ENCODE measurements at regions not wholly inside any gene's neighbourhood (a gene's known extent, or its start where the extent isn't known, plus 50 kb on each side); places are given as distances from the start of the nearest gene placed in this dataset.
"Not testable (repeated sequence)": the region's sequence is repeated elsewhere in the genome, so short reads cannot be mapped to it uniquely, and the experiment has no call there.

DNA sequence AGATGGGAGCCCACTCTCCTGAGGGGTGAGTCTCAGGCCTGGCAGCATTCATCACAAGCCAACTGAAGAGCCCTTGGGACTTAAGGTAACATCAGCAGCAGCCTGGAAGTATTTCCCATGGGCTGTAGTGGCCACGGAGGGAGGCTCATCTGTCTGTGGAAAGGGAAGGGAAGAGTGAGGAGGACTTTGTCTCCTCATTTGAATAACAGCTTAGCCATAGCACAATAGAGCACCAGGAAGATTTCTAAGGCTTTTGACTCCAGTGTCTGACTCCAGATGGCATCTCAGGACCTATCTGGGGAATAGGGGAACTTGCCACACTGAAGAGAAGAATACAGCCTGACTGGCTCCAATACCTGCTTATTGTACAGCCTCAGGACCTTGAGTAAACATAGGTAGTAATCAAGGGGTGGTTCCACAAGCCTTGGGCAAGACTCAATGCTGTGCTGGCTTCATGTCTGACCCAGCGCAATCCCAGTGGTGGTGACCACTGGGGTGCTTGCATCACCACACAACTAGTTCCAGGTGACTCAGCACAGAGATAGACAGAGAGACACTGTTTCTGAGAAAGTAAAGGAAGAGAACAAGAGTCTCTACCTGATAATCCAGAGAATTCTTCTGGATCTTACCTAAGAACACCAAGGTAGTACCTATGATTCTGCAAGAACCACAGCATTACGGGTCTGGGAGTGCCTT is 510.5 kb upstream of the CCDC179 start:
- DNase-seq = no peak

DNA sequence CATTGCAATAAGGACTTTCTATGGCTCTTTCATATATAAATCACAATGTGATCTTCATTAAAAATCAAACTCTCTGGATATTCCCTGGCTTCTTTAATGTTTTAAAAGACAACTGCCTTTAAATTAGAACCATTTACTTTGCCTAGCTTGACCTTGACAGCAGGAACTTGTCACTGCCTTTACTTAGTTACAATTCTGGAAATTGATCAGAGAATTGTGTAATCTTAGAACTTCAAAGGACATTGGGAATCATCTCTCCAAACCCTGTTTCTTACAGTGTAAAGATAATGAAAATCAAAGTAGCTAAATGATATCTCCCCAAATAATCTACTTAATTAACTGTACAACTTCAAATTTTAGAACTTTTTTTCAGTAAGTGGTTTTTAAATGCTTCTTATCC is 517.6 kb upstream of the CCDC179 start:
- no peak for DNase-seq

DNA sequence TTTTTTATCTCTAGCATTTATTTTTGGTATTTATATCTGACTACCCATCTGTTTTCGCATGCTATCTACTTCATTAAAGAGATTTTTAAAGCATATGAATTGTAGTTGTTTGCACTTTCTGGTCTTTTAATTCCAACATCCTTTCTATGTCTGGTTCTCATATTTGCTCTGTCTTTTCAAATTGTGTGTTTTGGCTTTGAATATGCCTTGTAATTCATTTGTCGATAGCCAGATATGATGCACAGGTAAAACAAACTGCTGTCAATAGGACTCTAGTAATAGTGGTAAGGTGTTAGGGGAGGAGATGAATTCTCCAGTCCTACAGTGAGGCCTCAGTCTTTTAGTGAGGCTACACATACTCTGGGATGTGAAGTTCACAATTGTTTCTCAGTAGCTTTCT is 530.8 kb upstream of the CCDC179 start:
- no peak for DNase-seq

DNA sequence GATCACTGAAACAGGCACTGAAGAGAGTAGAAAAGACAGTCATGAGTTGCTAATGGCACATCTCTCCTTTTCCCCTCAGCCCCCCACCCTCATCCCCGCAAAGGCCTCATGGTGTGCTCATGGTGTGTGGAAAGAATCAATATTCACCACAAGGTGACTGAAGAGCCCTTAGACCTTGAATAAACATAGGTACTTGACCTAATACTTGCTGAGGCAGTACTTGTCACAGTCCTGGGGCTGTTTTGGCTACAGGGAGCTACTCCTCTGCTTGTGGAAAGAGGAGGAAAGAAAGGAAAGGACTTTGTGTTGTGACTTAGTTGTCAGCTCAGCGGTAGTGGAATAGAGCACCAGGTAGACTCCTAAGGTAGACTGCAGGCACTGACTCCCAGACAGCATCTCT is 537.8 kb upstream of the CCDC179 start:
- DNase-seq = no peak

DNA sequence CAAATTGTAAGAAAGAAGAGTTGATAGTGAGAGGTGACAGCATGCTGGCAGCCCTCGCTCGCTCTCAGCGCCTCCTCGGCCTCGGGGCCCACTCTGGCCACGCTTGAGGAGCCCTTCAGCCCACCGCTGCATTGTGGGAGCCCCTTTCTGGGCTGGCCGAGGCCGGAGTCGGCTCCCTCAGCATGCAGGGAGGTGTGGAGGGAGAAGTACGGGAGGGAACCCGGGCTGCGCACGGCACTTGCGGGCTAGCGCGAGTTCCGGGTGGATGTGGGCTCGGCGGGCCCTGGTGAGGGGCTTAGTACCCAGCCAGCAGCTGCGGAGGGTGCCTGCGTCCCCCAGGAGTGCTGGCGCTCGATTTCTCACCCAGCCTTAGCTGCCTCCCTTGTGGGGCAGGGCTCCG is 539.7 kb upstream of the CCDC179 start:
- DNase-seq = no peak

DNA sequence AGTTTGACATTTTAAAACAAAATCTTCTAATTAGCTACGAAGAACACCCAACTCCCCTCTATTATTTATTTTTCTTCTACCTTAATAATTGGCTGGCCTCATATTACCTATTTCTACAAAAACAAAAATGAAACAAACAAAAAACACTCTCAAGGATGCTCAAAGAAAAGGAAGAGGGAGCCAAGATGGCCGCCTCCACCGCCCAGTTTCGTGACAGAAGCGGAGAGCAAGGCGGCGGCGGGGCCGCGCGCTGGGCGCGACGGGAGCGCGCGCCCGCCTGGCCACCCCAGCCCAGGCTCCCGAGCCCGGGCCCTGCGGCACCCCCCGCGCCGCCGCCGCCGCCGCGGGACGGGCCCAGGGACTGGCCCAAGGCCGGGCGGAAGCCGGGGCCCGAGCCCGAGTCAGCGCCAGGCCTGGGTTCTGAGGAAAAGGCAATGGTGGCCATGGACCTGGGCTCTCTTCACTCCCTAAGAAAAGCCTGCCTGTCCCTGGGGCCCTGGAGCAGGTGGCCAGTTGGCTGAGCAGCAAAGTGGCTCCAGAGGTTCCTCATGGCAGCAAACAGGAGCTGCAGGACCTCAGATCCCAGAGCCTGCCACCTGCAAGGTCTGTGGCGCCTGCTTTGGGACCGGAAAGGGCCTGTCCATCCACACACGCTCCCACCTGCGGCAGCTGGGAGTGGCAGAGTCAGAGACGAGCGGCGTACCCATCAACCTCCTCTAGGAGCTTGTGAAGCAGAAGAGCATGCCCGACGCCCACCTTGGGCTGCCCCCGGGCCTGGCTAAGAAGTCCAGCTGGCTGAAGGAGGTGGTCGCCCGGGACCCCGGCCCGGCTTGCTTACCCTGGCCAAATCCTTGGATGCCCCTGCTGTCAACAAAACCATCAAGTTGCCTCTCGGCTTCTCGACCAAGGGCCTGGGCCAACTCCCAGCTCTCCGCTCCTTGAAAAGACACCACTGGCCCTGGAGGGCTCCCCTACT is 543.2 kb upstream of the CCDC179 start:
- no peak for DNase-seq

DNA sequence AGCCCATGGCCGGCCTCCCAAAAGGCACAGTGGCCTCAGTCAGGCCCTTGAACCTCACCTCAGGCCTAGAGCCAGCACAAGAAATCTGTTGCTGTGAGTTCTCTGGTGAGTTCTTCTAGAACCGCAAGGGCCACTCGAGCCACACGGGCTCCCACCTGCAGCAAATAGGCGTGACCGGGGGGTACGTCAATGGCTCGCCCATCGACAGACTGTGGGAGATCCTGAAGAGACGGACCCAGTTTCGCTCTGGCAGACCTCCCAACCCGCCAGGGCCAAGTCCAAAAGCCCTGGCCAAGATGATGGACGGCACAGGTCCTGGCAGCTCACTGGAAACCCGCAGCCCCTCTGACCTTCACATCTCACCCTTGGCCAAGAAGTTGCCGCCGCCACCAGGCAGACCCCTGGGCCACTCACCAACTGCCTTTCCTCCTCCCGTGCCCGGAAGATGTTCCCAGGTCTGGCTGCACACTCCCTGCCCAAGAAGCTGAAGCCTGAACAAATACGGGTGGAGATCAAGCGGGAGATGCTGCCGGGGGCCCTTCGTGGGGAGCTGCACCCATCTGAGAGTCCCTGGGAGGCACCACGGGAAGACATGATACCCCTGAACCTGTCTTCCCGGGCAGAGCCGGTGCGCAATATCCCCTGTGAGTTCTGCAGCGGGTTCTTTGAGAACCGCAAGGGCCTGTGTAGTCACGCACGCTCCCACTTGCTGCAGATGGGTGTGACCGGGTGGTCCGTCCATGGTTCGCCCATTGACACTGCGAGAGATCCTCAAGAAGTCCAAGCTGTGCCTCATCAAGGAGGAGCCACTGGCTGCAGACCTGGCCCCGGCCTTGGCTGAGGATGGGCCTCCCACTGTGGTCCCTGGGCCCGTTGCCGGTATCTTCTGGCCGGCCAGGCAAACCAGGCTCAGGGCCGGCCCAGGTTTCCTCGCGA is 544.2 kb upstream of the CCDC179 start:
- no peak for DNase-seq

DNA sequence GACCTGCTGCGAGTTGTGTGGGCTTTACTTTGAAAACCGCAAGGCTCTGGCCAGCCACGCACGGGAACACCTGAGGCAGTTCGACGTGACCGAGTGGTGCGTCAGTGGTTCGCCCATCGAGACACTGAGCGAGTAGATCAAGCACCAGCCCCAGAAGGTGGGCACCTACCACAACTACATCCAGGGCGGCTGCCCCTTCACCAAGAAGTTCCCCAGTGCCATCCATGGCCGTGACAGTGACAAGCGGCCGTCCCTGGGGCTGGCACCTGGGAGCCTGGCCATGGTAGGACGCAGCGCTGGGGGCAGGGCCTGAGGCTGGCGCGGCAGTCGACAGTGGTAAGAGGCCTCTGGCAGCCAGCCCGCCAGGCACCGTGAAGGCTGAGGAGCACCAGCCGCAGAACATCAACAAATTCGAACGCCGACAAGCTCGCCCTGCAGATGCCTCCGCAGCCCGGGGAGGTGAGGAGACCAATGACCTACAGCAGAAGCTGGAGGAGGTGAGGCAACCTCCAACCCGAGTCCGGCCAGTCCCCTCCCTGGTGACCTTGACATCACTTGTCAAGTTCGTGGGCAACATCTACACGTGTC is 545.2 kb upstream of the CCDC179 start:
- DNase-seq = no peak

DNA sequence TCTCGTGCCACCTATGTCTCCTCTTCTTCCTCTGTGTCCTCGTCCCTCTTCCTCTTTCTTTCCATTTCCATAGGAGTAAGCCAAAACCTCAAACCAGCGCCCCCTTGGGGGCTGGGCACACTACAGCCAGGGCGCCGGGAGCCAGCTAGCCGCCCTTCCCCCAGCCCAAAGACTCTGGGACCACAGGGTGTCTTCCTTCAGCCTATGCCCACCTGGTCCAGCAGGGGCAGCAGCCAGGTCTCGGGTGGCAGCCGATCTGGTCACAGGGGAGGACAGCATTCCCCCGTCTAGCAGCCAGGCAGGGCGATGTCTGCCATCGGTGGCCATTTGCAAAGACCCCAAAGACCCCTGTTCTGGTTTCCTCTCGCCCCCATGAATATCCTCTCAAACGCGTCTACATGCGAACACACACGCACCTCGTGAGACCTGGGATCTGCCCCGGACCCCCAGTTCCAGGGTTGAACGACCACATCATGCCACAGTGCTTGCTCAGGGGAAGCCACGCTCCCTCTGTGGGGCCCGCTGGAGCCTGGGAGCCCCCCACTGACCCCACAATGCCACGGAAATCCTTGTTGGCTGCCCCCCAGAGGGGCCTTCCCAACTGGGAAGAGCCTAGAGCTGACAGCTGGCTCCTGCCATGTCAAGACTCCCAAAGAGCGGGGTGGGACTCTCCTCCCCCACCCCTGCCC is 546.0 kb upstream of the CCDC179 start:
- no peak for DNase-seq

DNA sequence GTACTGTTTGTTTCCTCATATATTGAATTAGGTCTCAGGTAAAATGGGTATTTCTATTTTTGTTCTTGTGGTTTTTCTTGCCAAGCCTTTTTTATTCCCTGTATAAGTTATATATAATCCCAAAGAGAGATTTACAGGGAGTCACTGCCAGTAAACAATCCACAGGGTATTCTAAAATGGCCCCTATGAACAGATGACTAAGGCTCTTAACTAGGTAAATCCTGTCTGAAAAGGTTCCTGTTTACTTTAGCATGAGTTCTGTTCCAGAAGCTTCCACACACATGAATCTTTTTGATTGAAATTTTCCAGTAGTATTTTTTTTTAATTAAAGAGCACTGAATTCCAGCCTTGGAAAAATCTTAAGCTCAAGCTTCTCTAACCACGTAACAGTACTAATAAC is 552.8 kb upstream of the CCDC179 start:
- no peak for DNase-seq

DNA sequence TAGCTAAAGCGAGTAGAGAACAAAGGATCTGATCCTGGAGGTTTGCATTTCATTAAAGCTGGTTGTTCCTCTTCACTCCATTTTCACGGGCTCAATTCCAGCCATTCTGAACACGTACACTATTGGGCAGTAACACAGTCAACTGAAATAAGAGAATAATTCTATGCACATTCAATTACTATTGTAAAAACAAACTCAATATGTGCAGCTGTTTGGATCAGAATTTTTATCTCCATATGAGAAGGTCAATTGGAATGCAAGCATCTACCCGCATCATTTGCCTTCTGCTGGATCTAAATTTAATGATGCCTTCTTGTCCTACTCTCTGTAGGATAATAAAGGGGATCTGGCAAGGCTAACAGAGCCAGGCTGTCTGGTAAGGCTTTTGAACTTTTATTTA is 562.8 kb upstream of the CCDC179 start:
- no peak for DNase-seq

DNA sequence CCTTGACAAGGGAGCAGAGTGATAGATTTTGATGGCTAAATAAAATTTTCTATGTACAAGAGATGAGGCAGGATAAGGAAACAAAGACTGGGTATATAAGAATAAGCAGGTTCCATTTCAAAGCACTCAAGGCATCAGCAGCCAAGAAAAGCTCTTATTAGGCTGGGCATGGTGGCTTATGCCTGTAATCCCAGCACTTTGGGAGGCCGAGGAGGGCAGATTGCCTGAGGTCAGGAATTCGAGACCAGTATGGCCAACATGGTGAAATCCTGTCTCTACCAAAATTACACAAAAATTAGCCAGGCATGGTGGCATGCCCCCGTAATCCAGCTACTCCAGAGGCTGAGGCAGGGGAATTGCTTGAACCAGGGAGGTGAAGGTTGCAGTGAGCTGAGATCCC is 563.4 kb upstream of the CCDC179 start:
- no peak for DNase-seq

DNA sequence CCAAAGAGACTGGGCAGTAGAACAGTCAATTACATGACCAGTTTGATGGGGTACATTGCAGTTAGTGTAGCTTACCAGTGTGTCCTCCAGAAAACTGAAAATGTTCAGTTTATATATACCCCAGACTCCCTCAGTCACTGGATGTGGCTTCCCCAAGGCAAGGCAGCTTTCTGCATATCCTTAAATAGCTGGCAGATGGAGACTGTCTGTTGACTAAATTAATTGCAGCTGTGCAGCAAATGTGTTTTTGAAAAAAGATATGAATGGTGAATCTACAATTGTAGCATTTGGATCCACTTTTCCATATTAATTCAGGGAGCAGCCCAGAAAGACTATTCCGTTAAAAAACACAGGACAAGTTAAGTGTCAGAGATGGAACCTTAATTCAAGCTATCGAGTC is 565.1 kb upstream of the CCDC179 start:
- DNase-seq = no peak

DNA sequence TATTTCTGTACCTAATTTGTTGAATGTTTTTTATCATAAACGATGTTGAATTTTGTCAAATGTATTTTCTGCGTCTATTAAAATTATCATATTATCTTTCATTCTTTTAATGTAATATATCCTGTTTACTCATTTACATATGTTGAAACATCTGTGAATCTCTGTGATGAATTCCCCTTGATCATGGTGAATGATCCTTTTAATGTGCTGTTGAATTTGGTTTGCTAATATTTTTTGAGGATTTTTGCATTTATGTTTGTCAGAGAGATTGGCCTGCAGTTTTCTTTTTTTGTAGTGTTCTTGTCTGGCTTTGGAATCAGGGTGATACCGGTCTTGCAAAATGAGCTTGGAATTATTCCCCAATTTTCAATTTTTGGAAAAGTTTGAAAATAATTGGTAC is 569.3 kb upstream of the CCDC179 start:
- no peak for DNase-seq

DNA sequence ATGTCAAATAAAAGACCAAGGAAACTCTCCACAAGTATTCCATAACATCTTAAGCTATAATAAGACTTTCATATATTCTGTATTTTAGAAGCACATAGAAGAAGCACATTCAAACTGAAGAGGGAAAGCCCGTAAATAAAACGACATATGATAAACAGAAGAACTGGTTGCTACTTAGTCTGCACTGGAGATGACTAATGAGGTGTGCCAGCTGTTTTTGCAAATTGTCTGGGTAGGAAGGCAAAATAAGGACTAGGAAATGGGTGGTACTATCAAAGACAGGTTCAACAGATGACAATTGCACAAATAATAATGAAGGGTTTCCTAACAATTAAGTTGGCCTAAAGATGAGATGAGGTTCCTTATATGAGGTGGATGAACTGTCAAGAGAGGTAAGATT is 593.2 kb upstream of the CCDC179 start:
- no peak for DNase-seq

DNA sequence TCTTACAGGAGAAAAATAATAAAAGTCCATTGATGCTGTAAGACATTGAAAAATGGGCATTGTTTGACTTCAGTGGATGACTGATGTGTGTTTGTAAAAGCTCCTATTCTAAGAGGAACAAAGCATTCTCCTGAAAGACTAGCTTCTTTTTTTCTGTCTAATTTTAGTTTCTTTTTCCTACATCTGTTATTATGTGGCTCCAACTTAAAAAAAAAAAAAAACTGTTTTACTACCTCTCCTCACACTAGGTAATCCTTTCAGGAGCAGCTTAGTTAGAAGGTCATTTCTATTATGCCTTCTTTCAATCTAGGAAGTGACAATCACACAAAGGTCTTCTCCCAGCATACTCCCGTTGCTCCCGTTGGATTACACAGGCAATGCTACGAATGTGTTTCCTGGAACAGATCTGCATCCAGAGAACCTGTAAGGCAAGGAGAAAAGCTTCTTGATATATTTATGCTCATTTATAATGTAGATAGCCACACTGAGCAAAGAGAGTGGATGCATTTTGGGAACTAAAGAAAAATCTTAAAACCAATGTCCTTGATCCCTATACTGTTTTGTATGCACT is 595.1 kb upstream of the CCDC179 start:
- DNase-seq = no peak

DNA sequence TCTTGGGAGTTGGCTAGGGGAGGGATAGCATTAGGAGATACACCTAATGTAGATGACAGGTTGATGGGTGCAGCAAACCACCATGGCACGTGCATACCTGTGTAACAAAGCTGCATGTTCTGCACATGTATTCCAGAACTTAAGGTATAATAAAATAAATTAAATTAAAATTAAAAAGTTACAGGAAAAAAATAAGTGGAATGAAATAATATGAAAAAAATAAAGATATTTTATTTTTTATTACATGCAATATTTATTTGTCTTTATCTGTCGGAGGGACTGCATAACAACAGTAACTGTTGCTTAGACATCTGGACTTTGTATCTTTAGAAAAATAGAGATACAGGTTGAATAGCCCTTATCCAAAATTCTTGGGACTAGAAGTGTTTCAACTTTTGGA is 597.4 kb upstream of the CCDC179 start:
- no peak for DNase-seq

DNA sequence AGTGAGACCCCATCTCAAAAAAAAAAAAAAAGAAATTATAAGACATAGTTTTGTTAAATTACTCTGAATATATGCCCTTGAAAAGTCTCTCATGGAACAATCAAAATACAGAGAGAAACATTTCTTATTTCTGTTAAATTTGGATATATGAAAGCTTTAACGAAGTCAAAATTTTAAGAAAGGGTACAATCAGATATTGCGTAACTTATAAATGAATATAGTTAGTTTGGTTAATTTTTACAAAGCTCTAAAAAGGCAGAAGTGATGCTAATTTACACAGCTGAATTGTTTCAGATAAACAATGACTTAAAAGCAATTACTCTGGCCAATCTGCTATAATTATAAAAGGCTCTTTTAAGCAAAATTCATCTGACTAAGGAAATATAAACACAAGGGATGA is 611.6 kb upstream of the CCDC179 start:
- no peak for DNase-seq

DNA sequence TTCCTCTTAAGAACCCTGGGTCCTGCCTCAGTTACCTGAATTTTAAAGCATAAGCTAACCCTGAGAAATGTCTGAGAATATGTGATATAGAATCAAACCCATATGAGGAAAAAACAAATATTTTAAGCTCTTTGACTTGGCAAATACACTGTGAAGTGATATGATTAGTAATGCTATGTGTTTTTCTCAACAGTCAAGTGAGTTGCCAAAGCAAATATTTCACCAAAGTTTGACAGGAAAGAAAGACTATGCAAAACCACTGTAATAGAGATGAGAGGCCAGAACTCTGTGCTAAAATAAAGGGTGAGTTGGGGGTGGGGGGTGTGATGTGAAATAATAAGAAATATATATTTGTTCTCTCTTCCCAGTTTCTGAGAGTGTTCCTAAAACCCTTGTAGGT is 613.5 kb upstream of the CCDC179 start:
- no peak for DNase-seq

DNA sequence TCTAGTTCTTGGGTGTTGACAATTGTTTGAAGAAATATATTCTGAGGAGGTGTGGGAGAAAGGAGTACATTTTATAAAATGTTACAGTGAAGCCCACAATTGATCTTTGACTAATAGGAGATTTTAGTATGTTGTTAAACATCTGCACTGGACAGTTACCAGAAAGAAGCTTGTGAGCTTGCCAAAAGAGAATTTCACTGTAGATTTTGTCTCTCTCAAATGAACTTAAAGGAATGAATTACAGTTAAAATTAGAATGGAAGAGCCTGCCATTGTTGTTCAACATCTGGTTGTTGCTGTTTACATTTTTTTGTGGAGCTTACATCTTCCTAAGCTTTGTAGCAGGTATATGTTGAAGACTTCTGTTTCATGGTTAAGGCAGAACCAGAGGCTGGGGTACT is 620.5 kb upstream of the CCDC179 start:
- no peak for DNase-seq

DNA sequence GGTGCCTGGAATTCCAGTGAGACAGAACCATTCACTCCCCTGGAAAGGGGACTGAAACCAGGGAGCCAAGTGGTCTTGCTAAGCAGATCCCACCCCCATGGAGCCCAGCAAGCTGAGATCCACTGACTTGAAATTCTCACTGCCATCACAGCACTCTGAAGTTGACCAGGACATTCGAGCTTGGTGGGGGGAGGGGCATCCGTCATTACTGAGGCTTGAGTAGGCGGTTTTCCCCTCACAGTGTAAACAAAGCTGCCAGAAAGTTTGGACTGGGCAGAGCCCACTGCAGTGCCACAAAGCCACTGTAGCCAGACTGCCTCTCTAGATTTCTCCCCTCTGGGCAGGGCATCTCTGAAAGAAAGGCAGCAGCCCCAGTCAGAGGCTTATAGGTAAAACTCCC is 623.9 kb upstream of the CCDC179 start:
- not testable (repeated sequence) for DNase-seq

DNA sequence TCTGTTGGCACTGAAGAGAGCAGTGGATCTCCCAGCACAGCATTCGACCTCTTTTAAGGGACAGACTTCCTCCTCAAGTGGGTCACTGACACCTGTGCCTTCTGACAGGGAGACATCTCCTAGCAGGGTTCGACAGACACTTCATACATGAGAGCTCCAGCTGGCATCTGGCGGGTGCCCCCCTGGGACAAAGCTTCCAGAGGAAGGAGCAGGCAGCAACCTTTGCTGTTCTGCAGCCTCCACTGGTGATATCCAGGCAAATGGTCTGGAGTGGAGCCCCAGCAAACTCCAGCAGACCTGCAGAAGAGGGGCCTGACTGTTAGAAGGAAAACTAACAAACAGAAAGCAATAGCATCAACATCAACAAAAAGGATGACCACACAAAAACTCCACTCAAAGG is 624.3 kb upstream of the CCDC179 start:
- not testable (repeated sequence) for DNase-seq
